Erythroblast (primary cell): ENCODE measurements at regions not wholly inside any gene's neighbourhood (a gene's known extent, or its start where the extent isn't known, plus 50 kb on each side); places are given as distances from the start of the nearest gene placed in this dataset.

Source experiments
- GATA1 ChIP-seq: IDR thresholded peaks from 2 replicates; pipeline ENCODE4 v1.6.1; 2011; ENCODE audit warnings: low read depth, mild to moderate bottlenecking, control low read depth, low read length, moderate library complexity
- POLR2A ChIP-seq: IDR thresholded peaks from 2 replicates; pipeline ENCODE4 v1.6.1; 2011; ENCODE audit warnings: mild to moderate bottlenecking, low read length

DNA sequence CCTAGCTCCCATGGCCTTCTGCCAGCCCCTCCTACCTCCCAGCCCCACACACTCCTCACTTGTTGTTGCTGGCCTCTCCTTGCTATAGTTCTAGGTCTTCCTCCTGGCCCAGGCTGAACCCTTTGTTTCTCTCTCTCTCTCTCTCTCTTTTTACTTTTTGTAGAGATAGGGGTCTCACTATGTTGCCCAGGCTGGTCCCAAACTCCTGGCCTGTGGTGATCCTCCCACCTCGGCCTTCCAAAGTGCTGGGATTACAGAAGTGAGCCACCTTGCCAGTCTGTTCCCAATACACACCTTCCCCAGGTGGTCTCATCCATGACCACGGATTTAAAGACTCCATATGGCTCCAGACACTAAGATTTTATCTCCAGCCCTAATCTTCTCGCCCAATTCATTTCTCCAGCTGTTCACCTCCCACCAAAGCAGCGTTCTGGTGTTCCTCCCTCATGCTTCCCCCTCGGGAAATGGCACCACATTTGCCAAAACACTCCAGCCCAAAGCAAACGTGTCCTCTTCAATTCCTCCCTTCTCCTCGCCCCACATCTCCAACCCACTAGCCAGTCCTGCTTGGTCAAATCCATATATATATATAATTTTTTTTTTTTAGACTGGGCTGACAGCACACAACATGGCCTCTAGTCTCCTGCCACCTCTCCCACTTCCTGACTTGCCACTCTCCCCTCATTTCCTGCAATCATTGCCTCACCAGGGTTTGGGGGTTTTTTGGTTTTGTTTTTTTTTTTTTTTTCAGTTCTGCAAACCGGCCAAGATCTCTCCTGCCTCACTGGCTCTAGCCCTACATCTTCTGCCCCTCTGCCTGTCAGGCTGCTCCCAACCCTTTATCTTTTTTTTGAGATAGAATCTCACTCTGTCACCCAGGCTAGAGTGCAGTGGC, 104.4 kb downstream of the NCR2 start:
- TF ChIP-seq POLR2A: no peak
- no peak for TF ChIP-seq GATA1
